Erythroblast (primary cell): ENCODE measurements at regions not wholly inside any gene's neighbourhood (a gene's known extent, or its start where the extent isn't known, plus 50 kb on each side); places are given as distances from the start of the nearest gene placed in this dataset.

Experiments
- DNase-seq, 2 experiments: peaks; one replicate each; lab custom pipeline; 2025; lab: John Stamatoyannopoulos, UW
- GATA1 ChIP-seq: IDR thresholded peaks from 2 replicates; pipeline ENCODE4 v1.6.1; 2011; ENCODE audit warnings: low read depth, mild to moderate bottlenecking, control low read depth, low read length, moderate library complexity
- POLR2A ChIP-seq: IDR thresholded peaks from 2 replicates; pipeline ENCODE4 v1.6.1; 2011; ENCODE audit warnings: mild to moderate bottlenecking, low read length

GRCh38 chr4:152041295-152041694 is 280.5 kb upstream of the GATB start:
- DNase-seq, result no peak
- no peak for TF ChIP-seq GATA1
- TF ChIP-seq POLR2A, result no peak

DNA sequence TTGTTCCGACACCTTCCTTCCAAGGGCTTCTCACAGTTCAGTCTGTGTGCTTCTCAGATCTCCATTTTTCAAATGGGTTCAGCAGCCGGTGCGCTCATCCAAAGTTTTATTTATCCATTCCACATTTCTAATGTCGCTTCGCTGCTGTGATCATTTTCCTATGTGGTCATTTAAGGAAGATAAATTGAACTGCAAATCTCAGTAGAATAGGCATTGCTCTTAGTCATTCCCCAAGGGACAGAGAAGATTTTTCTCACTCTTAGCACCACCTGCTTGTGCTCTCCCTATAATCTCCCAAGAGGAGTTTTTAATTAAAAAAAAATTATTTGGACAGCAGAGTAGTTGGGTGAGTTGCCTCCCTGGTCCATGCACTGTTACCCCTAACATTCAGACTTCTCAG is 278.9 kb upstream of the GATB start:
- no peak for TF ChIP-seq GATA1
- no peak for TF ChIP-seq POLR2A
- DNase-seq, result no peak

DNA sequence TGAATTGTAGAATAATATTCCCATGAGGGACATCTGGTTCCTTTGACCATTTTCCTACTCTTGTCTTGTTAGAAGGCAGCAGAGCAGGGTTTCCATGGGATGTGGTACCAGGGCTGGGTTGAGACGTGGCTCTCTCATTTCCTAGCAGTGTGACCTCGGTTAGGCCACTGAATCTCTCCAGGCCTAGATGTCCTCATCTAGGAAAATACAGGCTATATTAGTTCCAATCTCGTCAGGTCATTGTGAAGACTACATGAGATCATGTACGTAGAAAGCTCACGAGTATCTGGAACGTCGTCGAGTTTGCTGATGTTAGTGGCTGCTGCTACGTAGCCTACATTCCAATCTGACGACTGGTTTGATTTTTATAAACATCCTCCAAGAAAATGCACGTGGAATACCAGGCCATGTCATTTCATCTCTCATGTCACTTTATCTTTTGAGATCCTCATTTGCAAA is 278.2 kb upstream of the GATB start:
- no peak for DNase-seq

DNA sequence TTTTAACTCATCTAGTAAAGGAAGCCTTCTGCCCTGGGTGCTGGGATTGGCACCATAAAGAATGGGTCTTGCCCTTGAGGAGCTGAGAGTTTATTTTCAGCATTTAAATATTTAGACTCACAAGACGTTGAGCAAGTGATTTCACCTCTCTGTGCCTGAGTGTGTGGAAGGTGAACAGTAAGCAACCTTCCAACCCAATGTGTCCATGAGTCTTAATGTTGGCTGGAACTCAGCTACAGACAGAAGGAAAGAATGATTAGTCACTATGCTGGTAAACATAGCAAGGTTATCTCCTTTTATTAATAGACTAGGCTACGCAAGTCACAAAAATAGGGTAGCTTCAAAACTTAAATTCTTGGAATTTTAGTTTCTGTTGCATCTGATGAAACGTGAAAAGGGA is 277.4 kb upstream of the GATB start:
- no peak for TF ChIP-seq POLR2A
- no peak for TF ChIP-seq GATA1
- no peak for DNase-seq

More for the DNA sequence above, 278.2 kb upstream of the GATB start:
- TF ChIP-seq POLR2A, result no peak
- TF ChIP-seq GATA1, result no peak

GRCh38 chr4:152037435-152037834 is 276.6 kb upstream of the GATB start:
- no peak for TF ChIP-seq POLR2A
- TF ChIP-seq GATA1, result no peak
- DNase-seq, result no peak

DNA sequence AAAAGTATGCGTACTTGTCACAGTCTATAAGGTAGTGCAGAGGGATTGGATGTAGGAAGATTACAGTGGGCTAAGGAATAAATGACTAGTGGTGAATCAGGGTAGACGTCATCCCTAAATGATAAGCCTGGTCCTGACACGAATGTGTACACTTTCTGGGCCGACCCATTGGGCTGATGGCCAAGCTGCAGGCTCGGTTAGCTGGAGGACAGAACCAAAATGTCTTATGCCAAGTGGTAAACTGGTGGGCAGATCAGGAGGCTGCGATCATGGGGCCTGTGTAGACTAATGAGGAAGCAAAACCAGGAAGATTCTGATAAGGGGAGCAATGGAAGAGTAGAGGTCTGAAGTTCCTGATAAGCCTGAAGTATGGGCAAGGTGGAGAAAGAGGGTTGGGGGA is 272.8 kb upstream of the GATB start:
- no peak for TF ChIP-seq POLR2A
- DNase-seq, result no peak

- TF ChIP-seq GATA1 (no peak), POLR2A (no peak)
- no peak for DNase-seq
Observed at GRCh38 chr4:152032722-152033131, 271.9 kb upstream of the GATB start.

- TF ChIP-seq POLR2A, result no peak
- no peak for TF ChIP-seq GATA1
- no peak for DNase-seq
Observed at GRCh38 chr4:152029631-152030030, 268.8 kb upstream of the GATB start.

GRCh38 chr4:152028131-152028530 is 267.3 kb upstream of the GATB start:
- TF ChIP-seq POLR2A, result no peak
- TF ChIP-seq GATA1, result no peak
- no peak for DNase-seq

DNA sequence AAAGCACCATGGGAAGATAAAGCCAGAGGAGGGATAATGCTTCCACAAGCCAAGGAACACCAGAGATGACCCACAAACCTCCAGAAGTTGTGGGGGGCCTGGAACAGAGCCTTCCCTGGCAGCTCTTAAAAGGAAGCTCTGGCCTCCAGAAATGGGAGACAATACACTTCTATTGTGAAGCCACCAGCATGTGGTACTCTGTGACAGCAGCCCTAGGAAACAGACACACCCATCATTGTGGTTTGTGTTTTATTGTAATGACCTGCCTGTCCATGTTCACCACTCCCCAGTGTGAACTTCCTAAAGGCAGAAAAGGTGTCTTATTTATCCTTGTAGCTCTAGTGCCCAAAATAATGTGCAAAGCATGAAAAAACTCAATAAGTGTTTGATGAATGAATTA is 264.1 kb upstream of the GATB start:
- TF ChIP-seq POLR2A (no peak), GATA1 (no peak)
- no peak for DNase-seq

GRCh38 chr4:152023674-152024073 is 262.9 kb upstream of the GATB start:
- DNase-seq, result no peak
- no peak for TF ChIP-seq GATA1
- no peak for TF ChIP-seq POLR2A

DNA sequence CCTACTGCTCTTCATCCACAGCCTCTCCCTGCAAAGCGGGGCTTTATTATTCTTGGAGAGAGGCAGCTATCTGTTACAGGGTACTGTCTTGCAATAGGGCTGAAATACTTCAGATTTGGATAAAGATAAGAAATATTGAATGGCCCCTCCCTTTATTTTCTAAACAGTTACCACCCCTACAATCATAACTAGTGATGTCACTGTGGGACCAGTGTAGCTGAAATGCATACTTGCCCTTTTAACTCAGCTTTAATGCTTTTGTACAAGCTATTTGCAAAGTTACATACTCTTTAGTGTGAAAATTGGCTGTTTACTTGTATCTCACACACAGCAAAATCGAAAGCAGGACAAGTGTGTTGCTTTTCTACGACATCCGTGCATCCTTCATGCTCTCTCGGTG is 261.7 kb upstream of the GATB start:
- DNase-seq, result no peak
- no peak for TF ChIP-seq GATA1
- no peak for TF ChIP-seq POLR2A

- no peak for DNase-seq
- TF ChIP-seq POLR2A (no peak), GATA1 (no peak)
Observed at GRCh38 chr4:152021788-152022438, 261.1 kb upstream of the GATB start.

GRCh38 chr4:152020073-152020472 is 259.3 kb upstream of the GATB start:
- DNase-seq, result no peak
- TF ChIP-seq GATA1 (no peak), POLR2A (no peak)

- TF ChIP-seq POLR2A (no peak), GATA1 (no peak)
- no peak for DNase-seq
Observed at GRCh38 chr4:152016303-152016620, 255.5 kb upstream of the GATB start.

DNA sequence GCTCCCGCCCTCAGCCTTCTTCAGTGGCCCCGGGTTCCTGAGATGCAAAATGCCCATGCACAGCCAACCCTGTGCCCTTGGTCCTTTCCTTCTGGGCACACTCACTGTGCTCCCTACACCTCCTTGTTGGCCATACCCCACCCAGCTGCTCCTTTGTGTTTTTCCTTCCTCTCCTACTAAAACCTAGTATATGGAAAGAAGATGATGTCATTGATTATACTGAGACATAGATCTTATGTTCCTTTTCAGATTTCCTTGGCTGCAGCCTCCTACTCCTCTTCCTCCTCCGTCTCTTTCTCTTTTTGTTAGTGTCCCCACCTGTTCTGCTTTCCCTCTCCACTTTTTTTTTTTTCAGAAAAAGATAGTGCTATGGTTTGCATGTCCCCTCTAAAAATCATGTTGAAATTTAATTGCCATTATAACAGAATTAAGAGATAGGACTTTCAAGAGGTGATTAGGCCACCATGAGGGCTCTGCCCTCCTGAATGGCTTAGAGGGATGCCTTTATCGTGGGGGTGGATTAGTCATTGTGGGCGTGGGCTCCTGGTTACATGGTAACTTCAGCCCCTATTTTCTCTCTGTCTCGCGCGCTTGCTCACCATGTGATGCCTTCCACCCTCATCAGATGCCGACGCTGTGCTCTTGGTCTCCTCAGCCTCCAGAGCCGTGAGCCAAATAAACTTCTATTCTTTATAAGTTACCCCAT is 254.9 kb upstream of the GATB start:
- no peak for TF ChIP-seq POLR2A
- no peak for TF ChIP-seq GATA1
- no peak for DNase-seq
